ENCODE measurements at regions not wholly inside any gene's neighbourhood (a gene's known extent, or its start where the extent isn't known, plus 50 kb on each side); places are given as distances from the start of the nearest gene placed in this dataset.

DNA sequence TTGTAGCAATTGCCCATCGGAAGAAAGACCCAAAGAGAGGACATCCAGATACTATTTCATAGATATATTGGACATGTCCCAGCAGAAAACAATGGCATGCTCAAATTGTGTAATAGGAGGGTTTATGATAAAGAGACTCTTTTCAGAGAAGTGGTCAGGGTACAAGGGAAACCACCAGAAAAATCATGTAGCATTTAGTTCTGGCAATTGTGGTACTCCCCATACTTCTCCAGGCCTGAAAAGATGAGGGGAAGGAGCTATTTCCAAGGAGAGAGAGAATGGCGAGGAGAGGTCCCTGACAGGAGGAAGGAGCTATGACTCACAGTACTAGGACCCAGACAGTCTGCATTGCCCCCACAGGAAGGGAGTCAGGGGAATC, 68.4 kb upstream of the ADO start:
- no peak for TF ChIP-seq CTCF (IDR thresholded peaks at IDR 0.05; ENCODE audit: low read length)
- no peak for TF ChIP-seq EZH2 (IDR thresholded peaks at IDR 0.05; ENCODE audit: borderline replicate concordance, low read length)

Data from OCI-LY1 (cell line).